HG03039 (cell line): ENCODE measurements at regions not wholly inside any gene's neighbourhood (a gene's known extent, or its start where the extent isn't known, plus 50 kb on each side); places are given as distances from the start of the nearest gene placed in this dataset.
"Not testable (repeated sequence)": the region's sequence is repeated elsewhere in the genome, so short reads cannot be mapped to it uniquely, and the experiment has no call there.

Source experiments
- ATAC-seq: cut with Tn5 transposase; IDR thresholded peaks from one replicate; pipeline ENCODE4 v1.9.1; 2021; ENCODE audit warnings: mild to moderate bottlenecking, moderate library complexity; ENCODE audit not compliant: unreplicated experiment

DNA sequence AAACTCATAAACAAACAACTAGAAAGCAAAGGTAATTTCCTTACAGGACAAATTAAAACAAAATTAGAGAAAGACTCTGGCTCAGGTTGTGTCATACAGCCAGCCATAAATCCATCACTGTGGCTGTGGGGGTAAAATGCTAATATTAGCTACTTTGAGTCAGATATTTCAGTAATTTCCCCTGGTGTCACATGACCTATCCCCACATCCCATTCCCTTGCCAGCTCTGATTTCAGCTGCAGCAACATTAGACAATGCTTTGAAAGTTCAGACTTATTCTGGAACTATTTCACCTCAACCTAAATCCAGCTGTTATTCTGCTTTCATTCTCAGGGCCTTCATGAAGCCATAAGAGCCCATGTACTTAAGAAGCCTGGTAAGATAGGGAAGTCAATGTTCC, 55.3 kb downstream of the RPL10L start:
- ATAC-seq: no peak

DNA sequence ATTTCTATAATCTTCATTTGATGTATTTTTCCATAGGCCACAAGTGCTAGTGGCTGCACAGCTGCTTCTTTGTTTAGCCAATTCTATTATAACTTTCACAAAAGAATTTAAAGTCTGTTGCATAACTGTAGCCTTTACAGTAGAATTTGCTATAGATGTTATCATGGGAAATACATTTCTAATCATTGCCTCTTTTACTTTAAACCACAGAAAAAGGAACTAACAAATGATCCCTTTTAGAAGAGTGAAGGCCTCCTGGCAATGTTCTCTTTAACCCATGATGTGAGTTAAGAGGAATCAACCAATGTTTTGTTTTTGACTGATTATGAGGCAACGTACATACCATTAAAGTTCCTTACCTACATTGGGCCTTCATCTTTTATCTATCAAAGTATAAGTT, 68.8 kb downstream of the RPL10L start:
- no peak for ATAC-seq

DNA sequence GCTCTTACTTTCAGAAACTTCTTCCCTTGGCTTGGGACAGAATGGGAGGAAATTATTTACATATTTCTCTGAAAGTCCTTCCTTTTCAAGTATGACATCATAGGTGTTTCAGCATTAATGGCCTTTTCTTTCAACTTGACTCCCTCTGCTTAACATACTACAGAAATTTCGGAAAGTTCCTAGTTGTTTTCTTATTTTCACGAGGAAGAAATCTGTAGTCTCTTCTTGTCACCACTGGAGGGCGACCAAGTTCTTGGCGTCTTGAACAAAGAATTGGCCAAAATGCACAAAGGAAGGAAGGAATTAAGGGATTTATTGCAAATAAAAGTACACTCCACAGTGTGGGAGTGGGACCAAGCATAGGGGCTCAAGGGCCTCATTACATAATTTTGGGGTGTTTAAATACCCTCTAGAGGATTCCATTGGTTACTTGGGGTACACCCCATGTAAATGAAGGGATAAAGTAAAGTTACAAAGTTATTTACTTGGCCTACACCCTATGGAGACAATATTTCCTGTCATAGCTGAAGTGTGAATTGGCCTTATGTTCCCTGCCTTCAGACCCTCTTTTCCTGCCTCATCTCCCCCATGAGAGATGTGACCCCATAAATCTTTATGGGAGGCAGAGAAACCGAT, 70.4 kb downstream of the RPL10L start:
- ATAC-seq: no peak

DNA sequence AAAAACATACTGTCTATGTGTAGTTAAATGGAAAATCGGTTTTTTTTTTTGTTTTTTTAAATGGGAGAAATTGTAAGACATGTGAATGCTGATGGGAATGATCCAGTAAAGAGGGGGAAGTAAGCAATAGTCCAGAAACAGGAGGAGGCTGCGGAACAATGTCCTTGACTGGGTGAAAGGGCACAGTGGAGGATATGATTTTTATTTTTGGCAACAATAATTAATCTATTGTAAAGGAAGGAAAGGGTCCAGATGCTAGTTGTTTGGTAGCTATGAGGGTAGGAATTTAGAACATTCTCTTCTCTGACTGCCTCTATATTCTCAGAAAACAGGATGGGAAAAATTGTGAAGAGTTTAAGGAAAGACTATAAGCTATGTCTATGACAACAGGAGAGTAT, 76.6 kb downstream of the RPL10L start:
- ATAC-seq: no peak

DNA sequence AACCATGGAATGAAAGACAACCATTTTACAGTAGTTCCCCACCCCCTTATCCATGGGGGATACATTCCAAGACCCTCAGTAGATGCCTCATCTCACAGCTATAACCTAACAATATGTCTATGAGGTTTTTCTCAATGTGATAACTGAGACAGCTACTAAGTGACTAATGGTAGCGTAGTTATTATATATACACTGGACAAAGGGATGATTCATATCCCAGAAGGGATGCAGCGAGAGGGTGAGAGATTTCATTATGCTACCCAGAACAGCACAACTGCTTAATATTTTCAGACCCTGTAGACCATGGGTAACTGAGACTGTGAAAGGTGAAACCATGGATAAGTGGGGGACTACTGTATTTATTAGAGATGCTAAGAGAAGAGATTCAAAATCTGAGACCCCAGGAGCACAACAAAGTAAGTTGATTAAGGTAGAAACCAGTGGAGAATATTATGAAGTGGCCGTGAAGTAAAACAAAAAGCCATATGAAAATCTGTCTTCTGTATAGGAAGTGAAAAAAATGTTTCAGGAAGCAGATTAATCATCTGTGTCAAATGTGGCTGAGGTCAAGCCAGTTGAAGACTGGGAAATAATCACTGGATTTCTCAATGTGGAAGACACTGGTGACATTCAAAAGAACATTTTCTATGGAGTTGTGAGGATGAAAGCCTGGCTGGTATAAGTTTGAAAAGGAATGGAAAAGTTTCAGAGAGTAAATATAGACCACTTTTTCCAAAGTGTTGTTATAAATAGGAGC, 77.2 kb downstream of the RPL10L start:
- no peak for ATAC-seq

DNA sequence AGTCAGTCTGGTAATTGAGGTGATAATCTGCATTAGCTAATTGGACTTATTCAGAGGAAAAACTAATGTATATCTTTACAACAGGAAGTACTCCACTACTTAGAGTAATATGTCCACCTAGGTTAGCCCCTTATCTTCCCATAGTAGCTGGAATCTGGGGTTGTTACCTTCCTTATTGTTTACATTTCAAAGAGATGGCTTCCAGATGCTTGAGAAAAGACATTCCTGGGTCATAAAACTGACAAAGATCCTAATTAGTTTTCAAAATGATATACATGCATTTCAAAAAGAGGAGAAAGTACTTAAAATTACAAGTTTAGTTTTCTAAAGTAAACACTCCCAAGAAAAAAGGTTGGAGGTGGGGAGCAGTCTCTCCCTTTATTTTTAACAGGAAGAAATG, 78.1 kb downstream of the RPL10L start:
- no peak for ATAC-seq

DNA sequence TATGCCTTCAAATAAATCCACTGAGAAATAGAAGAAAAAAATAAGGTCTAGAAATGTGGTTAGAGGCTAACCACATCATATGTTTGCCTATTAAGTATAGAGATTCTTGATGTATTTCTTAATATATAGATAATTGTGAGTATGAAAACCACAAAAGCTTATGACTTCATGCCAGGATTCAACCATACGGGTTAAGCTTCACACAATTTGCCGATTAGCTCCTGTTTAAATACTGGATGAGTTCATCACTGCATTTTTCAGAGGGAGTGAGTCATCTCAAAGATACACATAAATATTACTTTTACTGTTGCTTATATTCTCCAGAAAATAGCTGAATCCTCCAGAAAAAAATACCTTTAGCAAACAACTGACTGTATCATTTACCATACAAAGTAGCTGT, 79.6 kb downstream of the RPL10L start:
- no peak for ATAC-seq

DNA sequence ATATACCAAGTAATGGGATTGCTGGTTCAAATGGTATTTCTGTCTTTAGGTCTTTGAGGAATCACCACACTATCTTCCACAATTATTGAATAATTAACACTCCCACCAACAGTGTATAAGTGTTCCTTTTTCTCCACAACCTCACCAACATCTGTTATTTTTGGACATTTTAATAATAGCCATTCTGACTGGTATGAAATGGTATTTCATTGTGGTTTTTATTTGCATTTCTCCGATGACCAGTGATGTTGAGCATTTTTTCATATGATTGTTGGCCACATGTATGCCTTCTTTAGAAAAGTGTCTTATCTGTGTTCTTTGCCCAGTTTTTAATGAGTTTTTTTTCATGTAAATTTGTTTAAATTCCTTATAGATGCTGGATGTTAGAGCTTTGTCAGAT, 83.4 kb downstream of the RPL10L start:
- not testable (repeated sequence) for ATAC-seq

DNA sequence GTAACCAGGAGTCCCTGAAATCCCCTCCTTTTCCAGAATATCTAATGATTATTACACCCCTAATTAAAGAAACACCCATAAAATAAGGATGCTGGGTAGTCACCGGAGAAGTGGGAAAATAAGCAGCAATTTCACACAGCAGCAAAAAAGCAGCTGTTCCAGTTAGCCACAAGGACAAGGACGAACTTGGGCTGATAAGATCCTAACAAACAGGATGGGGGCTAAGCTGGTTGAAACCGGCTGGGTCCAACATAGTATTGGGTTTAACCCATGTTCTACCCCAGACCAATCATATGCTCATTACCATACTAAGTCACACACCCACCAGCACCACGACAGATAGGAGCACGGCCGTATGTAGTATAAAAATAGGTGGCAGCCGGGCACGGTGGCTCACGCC, 100.7 kb downstream of the RPL10L start:
- ATAC-seq: no peak

DNA sequence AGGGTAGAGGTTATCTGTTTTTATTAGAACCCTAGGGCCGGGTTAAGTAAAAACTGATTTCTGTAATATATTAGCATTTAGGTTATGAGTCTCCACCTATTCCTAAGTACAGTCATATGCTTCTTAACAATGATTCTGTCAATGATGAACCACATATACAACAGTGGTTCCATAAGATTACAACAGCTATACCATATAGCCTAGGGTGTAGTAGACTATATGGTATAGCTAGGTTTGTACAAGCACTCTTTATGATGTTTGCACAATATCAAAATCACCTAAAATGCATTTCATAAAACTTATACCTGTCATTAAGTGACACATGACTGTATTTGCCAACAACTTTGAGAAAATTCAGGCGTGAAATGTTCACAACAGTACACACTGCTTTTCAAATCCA, 110.6 kb downstream of the RPL10L start:
- no peak for ATAC-seq

DNA sequence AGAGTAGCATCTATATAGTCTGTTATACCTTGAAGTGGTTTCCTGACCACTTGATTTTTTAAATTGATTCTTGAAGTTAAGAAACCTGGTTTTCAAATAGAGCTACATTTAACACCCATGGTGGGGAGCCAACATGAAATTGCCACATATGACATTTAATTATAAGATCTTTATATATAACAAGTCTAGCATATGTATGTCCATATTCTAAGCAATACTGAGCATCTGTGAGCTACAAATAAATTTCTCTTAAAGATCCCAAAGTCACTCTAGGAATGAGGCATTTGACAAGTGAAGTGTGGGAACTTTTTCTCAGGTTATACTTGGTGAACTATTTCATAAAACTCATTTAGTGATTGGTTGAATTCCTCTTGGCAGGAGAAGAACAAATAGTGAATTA, 132.5 kb downstream of the RPL10L start:
- no peak for ATAC-seq

DNA sequence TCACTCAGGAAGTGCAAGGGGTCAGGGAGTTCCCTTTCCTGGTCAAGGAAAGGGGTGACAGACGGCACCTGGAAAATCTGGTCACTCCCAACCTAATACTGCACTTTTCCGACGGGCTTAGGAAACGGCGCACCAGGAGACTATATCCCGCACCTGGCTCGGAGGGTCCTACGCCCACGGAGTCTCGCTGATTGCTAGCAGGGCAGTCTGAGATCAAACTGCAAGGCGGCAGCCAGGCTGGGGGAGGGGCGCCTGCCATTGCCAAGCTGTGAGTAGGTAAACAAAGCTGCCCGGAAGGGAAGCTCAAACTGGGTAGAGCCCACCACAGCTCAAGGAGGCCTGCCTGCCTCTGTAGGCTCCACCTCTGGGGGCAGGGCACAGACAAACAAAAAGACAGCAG, 142.8 kb downstream of the RPL10L start:
- not testable (repeated sequence) for ATAC-seq

DNA sequence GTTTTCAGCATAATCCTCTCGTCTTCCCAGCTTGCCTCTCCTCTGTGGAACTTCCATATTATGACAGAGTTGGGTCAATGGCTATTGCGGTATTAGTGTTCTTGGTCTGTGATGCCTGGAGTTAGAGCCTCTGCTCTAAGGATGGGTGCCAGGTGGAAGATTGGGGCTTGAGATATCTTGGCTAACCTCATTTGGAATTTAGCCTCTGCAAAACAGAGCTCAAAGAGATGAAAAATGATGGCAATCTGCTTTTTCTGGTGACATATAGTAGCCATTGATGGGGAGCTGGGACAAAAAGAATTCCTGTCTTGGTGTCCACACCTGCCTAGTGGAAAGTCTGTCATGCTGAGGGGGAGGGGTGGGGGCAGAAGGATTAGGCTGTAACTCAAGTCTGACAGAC, 152.1 kb downstream of the RPL10L start:
- no peak for ATAC-seq

DNA sequence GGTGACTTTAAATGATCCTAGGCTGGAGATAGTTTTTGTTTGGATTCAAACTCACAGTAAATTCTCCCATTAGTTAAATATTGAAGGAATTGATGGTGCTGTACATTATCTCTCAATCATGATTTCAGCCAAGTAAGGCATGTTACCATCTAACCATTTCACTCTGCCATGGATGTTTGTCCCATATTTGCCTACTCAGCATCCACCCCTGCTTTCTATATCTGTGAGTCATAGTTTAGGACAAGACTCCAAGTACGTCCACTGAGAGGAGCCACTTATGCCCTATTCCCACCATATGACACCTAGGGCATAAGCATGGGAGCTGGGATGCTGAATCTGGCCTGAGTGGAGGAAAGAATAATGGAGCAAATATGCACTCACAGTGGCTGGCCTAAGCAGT, 155.2 kb downstream of the RPL10L start:
- ATAC-seq: no peak

DNA sequence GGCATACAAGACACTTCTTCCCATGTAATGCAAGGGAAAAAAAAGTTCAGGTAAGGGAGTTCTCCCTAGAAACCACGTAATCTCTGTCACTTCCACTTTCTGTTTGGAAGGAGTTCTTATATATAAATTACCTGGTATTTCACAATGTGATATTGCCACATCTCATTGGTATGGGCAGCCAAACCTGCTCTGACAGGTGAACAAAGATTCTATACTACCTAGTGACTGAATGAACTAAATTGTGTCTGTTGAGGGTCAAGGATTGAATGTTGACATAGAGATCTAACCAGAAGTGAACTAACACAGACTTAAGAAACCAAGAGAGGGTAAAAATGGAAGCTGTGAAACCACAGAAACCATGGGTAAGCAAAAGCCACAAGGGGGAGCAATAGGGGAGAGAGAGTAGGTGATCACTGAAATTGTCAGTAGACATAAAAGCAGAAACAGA, 161.3 kb downstream of the RPL10L start:
- ATAC-seq: peak; percentile 98

DNA sequence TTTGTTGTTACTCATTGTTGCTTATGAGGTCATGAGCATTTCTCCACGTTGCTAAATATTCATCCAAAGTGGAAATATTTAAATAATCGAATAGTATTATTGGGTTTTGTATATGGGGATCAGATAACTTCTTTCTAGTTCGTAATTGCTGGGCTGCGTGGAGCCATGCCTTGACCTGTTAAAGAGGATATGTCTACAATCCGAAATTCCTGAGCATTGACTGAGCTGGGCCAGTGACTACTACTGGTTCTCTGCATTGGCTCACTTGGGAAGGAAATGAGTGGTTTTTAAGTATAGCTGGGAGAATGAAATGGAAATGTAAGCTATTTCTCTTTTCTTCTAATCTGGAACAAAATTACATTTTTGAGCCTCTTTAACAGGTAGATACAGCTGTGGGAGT, 163.2 kb downstream of the RPL10L start:
- no peak for ATAC-seq

DNA sequence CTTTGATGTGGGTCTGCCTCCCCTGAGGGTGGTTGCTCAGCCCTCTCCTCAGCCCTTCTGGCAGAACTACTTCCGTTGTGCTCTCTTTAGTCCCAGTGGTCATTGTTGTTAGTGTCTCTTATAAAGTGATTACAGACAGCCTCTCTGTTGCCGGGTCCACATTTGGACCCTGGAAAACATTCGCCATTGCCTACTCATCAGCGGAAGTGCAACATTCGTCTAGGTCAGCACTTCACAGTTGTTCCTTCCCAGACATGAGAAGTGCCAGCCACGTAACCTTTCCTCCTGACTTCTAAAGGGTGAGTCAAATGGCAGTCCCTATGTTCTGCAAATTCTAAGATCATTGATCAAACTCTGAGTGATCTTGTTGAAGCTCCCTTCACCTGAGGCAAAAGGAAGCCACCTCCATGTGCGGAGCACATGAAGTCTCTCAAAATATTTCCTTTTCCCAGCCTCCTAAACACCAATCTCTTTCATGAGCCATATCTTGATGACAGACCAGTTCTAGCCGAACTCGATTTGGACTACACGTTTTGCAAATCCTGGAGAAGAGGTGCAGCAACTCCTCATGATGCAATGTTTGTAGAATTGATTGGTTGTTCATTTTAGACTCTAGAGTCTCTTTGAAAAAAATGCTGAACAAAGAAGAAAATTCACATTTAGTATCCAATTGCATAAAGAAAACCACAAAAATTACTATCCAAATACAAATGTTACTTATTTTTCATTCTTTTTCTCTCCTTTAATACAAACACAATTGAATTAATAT, 163.8 kb downstream of the RPL10L start:
- ATAC-seq: no peak

DNA sequence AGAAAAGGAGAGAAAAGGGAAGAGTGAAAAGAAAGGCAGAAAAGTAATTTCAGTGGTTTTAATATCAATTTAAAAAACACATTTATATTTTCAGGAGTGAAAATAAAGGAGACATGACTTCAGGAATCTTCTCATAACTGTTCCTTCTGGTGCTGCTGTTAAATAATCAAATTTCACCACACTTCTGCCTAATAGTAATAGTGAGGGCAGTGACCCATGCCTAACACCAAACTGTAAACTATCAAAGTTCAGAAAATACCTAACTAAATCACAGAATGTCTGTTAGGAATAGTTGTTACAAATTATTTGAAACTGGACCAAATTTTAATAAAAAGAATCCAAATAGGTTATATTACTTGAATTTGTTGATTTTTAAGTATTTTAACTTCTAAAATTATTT, 169.4 kb downstream of the RPL10L start:
- no peak for ATAC-seq

DNA sequence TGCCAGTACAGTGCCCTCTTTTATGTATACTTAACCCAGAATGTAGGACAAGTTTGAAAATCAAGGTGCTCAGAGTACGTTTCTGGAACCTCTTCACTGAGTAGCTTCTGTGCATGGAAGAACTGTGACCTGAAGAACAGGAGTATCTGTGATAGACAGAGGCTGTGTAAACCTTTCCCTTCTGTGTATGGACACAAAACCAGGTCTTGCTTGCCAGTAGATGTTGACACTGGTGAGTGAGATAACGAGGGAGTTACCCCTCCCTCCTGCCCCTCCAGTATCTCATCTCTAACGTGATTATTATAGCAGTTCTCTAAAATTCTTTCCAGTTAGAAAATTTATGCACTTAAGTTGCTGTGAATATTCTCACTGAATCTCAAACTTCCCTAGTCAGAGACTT, 170.8 kb downstream of the RPL10L start:
- ATAC-seq: no peak

DNA sequence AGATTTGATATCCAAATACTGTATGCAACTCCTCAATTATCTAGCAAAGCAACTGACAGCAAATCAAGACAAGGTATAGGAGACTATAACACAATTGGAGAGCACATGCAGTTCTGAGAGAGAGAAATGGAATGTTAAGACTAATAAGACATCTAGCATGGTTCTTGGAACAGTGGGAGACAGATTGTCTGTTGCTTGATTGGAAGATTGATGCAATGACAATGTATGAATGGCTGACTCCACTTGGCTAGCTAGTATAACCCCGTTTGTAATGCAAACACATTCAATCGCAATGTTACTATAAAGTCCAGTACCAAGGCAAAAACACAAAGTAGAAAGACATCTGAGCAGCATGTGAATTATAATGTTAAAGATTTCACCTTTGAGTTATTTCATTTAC, 179.3 kb downstream of the RPL10L start:
- no peak for ATAC-seq

DNA sequence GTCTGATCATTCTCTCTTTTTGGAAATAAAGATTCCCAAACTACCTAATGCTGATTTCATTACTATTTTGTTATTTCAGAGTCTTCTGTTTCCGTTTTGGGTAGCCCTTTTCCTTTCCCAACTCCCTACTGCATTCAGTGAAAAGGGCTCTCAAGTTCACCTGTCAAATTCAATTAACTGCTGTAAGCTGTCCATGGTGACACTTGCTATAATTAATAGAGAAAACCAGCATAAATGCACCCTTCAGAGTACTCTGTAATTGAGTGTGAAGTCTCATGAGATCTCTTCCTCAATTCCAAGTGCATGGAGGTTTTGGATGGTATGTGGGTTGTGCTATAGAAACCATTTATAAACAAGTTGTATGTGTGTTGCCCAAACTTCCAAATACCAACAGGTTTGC, 187.2 kb downstream of the RPL10L start:
- ATAC-seq: no peak

DNA sequence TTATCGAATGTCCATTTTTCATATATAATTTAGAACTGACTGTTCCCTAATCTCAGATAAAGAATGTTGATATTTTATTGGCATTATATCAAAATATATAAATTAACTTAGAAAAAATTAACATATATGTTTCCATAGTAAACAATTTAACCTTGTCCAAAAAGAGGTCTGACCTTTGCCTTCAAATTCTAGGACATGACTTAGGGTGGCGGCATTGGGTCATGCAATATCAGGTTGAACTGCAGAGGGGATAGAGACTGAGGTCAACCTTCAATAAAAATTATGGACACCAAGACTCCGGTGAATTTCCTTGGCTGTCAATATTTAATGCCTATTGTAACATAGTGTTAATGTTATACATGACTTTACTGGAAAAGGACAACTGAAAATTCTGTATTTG, 199.8 kb downstream of the RPL10L start:
- no peak for ATAC-seq
